ENCODE measurements at regions not wholly inside any gene's neighbourhood (a gene's known extent, or its start where the extent isn't known, plus 50 kb on each side); places are given as distances from the start of the nearest gene placed in this dataset.
"Not testable (repeated sequence)": the region's sequence is repeated elsewhere in the genome, so short reads cannot be mapped to it uniquely, and the experiment has no call there.

- in situ Hi-C loops (cut with HindIII; ENCODE audit: low pct_ligation_motif_present, low pct_unique_long_range_greater_than_20kb, low sequenced_read_pairs): not testable (repeated sequence)
Observed at GRCh38 chrX:76774912-76775311, 347.4 kb downstream of the MAGEE1 start.

GRCh38 chrX:76796311-76796710 lies 368.8 kb downstream of the MAGEE1 start:
- no peak for DNase-seq
- in situ Hi-C loops (cut with HindIII; ENCODE audit: low pct_ligation_motif_present, low pct_unique_long_range_greater_than_20kb, low sequenced_read_pairs): no loop called here

More at GRCh38 chrX:76774912-76775311, 347.4 kb downstream of the MAGEE1 start:
- DNase-seq: not testable (repeated sequence)

- in situ Hi-C loops (cut with HindIII; ENCODE audit: low pct_ligation_motif_present, low pct_unique_long_range_greater_than_20kb, low sequenced_read_pairs): no loop called here
Observed at GRCh38 chrX:76802708-76803107, 375.2 kb downstream of the MAGEE1 start.

GRCh38 chrX:76815754-76816153 lies 388.2 kb downstream of the MAGEE1 start:
- in situ Hi-C loops (cut with HindIII; ENCODE audit: low pct_ligation_motif_present, low pct_unique_long_range_greater_than_20kb, low sequenced_read_pairs): no loop called here
- no peak for DNase-seq

More at GRCh38 chrX:76802708-76803107, 375.2 kb downstream of the MAGEE1 start:
- DNase-seq: no peak

GRCh38 chrX:76817279-76817678 lies 389.8 kb downstream of the MAGEE1 start:
- DNase-seq; in situ Hi-C loops (cut with HindIII; ENCODE audit: low pct_ligation_motif_present, low pct_unique_long_range_greater_than_20kb, low sequenced_read_pairs): not testable (repeated sequence)

- DNase-seq: no peak
- in situ Hi-C loops (cut with HindIII; ENCODE audit: low pct_ligation_motif_present, low pct_unique_long_range_greater_than_20kb, low sequenced_read_pairs): no loop called here
Observed at GRCh38 chrX:76821276-76821675, 393.8 kb downstream of the MAGEE1 start.

GRCh38 chrX:76827672-76828071 lies 400.2 kb downstream of the MAGEE1 start:
- in situ Hi-C loops (cut with HindIII; ENCODE audit: low pct_ligation_motif_present, low pct_unique_long_range_greater_than_20kb, low sequenced_read_pairs): no loop called here
- DNase-seq: no peak

- in situ Hi-C loops (cut with HindIII; ENCODE audit: low pct_ligation_motif_present, low pct_unique_long_range_greater_than_20kb, low sequenced_read_pairs); DNase-seq: not testable (repeated sequence)
Observed at GRCh38 chrX:76840902-76841301, 413.4 kb downstream of the MAGEE1 start.

- in situ Hi-C loops (cut with HindIII; ENCODE audit: low pct_ligation_motif_present, low pct_unique_long_range_greater_than_20kb, low sequenced_read_pairs): no loop called here
- DNase-seq: no peak
Observed at GRCh38 chrX:76850851-76851250, 423.3 kb downstream of the MAGEE1 start.

GRCh38 chrX:76862509-76862908 lies 435.0 kb downstream of the MAGEE1 start:
- in situ Hi-C loops (cut with HindIII; ENCODE audit: low pct_ligation_motif_present, low pct_unique_long_range_greater_than_20kb, low sequenced_read_pairs): no loop called here
- no peak for DNase-seq

- no peak for DNase-seq
Observed at GRCh38 chrX:76893930-76894329, 466.4 kb downstream of the MAGEE1 start.

GRCh38 chrX:76915836-76916235 lies 488.3 kb downstream of the MAGEE1 start:
- in situ Hi-C loops (cut with HindIII; ENCODE audit: low pct_ligation_motif_present, low pct_unique_long_range_greater_than_20kb, low sequenced_read_pairs): no loop called here
- DNase-seq: no peak

More at GRCh38 chrX:76893930-76894329, 466.4 kb downstream of the MAGEE1 start:
- in situ Hi-C loops (cut with HindIII; ENCODE audit: low pct_ligation_motif_present, low pct_unique_long_range_greater_than_20kb, low sequenced_read_pairs): no loop called here

GRCh38 chrX:76918033-76918432 lies 490.5 kb downstream of the MAGEE1 start:
- DNase-seq: no peak
- in situ Hi-C loops (cut with HindIII; ENCODE audit: low pct_ligation_motif_present, low pct_unique_long_range_greater_than_20kb, low sequenced_read_pairs): no loop called here

GRCh38 chrX:76919761-76920160 lies 492.3 kb downstream of the MAGEE1 start:
- DNase-seq: no peak
- in situ Hi-C loops (cut with HindIII; ENCODE audit: low pct_ligation_motif_present, low pct_unique_long_range_greater_than_20kb, low sequenced_read_pairs): no loop called here

GRCh38 chrX:76920607-76921006 lies 493.1 kb downstream of the MAGEE1 start:
- in situ Hi-C loops (cut with HindIII; ENCODE audit: low pct_ligation_motif_present, low pct_unique_long_range_greater_than_20kb, low sequenced_read_pairs): no loop called here
- no peak for DNase-seq

GRCh38 chrX:76921176-76921575 lies 493.7 kb downstream of the MAGEE1 start:
- in situ Hi-C loops (cut with HindIII; ENCODE audit: low pct_ligation_motif_present, low pct_unique_long_range_greater_than_20kb, low sequenced_read_pairs): no loop called here
- no peak for DNase-seq

- no peak for DNase-seq
- in situ Hi-C loops (cut with HindIII; ENCODE audit: low pct_ligation_motif_present, low pct_unique_long_range_greater_than_20kb, low sequenced_read_pairs): no loop called here
Observed at GRCh38 chrX:76922100-76922499, 494.6 kb downstream of the MAGEE1 start.

GRCh38 chrX:76924616-76925015 lies 497.1 kb downstream of the MAGEE1 start:
- DNase-seq; in situ Hi-C loops (cut with HindIII; ENCODE audit: low pct_ligation_motif_present, low pct_unique_long_range_greater_than_20kb, low sequenced_read_pairs): not testable (repeated sequence)

- DNase-seq: no peak
- in situ Hi-C loops (cut with HindIII; ENCODE audit: low pct_ligation_motif_present, low pct_unique_long_range_greater_than_20kb, low sequenced_read_pairs): no loop called here
Observed at GRCh38 chrX:76931518-76931917, 504.0 kb downstream of the MAGEE1 start.

GRCh38 chrX:76957485-76957884 lies 489.7 kb upstream of the FGF16 start:
- in situ Hi-C loops (cut with HindIII; ENCODE audit: low pct_ligation_motif_present, low pct_unique_long_range_greater_than_20kb, low sequenced_read_pairs): no loop called here
- DNase-seq: no peak
